ENCODE measurements at regions not wholly inside any gene's neighbourhood (a gene's known extent, or its start where the extent isn't known, plus 50 kb on each side); places are given as distances from the start of the nearest gene placed in this dataset.

DNA sequence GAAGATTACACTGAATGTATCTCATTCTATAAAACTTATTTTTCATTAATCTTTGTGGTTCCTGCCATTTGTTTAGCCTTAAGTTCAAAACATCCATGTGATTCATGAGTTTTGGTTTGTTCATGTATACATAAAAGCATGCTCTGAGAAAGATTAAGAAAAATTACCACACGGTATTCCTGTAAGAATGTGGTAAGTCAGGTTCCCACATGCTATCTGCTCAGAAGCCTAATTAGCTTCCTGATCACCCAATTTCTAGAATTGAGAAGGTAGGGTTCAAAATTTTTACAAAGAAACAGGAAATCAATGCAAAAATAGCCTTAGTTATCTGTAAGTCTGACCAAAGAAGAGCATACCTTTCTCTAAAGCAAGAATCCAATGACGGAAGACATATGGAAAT, 241.6 kb upstream of the VRK2 start:
- Histone ChIP-seq H2AFZ (ENCODE audit: low read length) (no peak overlapping the region), H4K20me1 (ENCODE audit: insufficient read depth, low read length, poor library complexity, severe bottlenecking) (no peaks in the 10 kb centered on the region), H3K4me2 (ENCODE audit: low read depth, low read length, poor library complexity, severe bottlenecking) (no peak overlapping the region)

DNA sequence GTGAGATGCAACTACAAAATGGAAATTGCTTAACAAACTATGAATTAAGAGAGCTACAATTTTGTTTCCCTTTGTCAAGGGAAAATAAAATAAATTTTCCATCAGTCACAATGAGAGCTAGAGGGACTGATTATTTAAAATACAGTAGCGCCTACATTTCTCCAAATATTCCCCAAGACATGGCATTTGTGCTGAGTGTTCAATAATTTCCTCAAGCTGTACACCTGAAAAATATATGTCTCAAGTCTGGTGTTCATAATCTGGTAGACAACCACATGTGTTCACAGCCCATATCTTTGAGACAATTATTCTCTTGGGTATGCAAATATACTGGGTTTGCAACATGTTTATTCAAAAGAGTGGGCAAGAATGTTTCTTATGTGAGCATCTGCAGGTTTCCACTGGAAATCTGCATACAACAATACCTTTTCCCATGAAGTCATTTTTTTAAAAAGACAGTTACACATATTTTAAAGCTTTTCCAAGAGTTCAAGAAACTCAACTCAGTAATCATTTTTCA, 240.1 kb upstream of the VRK2 start:
- H3K79me2 ChIP-seq (ENCODE audit: insufficient read depth, low read length) = no peaks in the 10 kb centered on the region
- no peaks in the 10 kb centered on the region for H3K4me1 ChIP-seq (ENCODE audit: insufficient read depth, low read length, poor library complexity, severe bottlenecking)
- no peaks in the 10 kb centered on the region for H4K20me1 ChIP-seq (ENCODE audit: insufficient read depth, low read length, poor library complexity, severe bottlenecking)
- TF ChIP-seq, protein P1, sequence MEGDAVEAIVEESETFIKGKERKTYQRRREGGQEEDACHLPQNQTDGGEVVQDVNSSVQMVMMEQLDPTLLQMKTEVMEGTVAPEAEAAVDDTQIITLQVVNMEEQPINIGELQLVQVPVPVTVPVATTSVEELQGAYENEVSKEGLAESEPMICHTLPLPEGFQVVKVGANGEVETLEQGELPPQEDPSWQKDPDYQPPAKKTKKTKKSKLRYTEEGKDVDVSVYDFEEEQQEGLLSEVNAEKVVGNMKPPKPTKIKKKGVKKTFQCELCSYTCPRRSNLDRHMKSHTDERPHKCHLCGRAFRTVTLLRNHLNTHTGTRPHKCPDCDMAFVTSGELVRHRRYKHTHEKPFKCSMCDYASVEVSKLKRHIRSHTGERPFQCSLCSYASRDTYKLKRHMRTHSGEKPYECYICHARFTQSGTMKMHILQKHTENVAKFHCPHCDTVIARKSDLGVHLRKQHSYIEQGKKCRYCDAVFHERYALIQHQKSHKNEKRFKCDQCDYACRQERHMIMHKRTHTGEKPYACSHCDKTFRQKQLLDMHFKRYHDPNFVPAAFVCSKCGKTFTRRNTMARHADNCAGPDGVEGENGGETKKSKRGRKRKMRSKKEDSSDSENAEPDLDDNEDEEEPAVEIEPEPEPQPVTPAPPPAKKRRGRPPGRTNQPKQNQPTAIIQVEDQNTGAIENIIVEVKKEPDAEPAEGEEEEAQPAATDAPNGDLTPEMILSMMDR (conservative IDR thresholded peaks at IDR 0.05; ENCODE audit: low read length) = no peak
- TF ChIP-seq EZH2phosphoT487 (IDR thresholded peaks at IDR 0.05; ENCODE audit: borderline replicate concordance) = no peak
- no peaks in the 10 kb centered on the region for H3F3A ChIP-seq (ENCODE audit: low read depth)
- no peaks in the 10 kb centered on the region for H3K36me3 ChIP-seq (ENCODE audit: insufficient read depth, low read length)
- H3K4me2 ChIP-seq (ENCODE audit: low read depth, low read length, poor library complexity, severe bottlenecking) = no peak overlapping the region
- H3K27me3 ChIP-seq (ENCODE audit: insufficient read depth, low read length, poor library complexity, severe bottlenecking) = no peaks in the 10 kb centered on the region
- H3K4me3 ChIP-seq (ENCODE audit: low read length, poor library complexity, severe bottlenecking) = no peak overlapping the region
- no peaks in the 10 kb centered on the region for H3K9me3 ChIP-seq (ENCODE audit: insufficient read depth, low read depth, low read length)
- H3K9me2 ChIP-seq (replicated peaks; ENCODE audit: low read depth, low read length) = no peaks in the 10 kb centered on the region
- no peak overlapping the region for H3K9ac ChIP-seq (ENCODE audit: low read depth, low read length, poor library complexity, severe bottlenecking)
- H2AFZ ChIP-seq (ENCODE audit: low read length) = no peak overlapping the region

More for the DNA sequence above, 241.6 kb upstream of the VRK2 start:
- Histone ChIP-seq H3F3A (ENCODE audit: low read depth) (no peaks in the 10 kb centered on the region), H3K79me2 (ENCODE audit: insufficient read depth, low read length) (no peaks in the 10 kb centered on the region), H3K4me1 (ENCODE audit: insufficient read depth, low read length, poor library complexity, severe bottlenecking) (no peaks in the 10 kb centered on the region), H3K9ac (ENCODE audit: low read depth, low read length, poor library complexity, severe bottlenecking) (no peak overlapping the region), H3K4me3 (ENCODE audit: low read length, poor library complexity, severe bottlenecking) (no peak overlapping the region), H3K9me3 (ENCODE audit: insufficient read depth, low read depth, low read length) (no peaks in the 10 kb centered on the region), H3K36me3 (ENCODE audit: insufficient read depth, low read length) (no peaks in the 10 kb centered on the region), H3K9me2 (replicated peaks; ENCODE audit: low read depth, low read length) (no peaks in the 10 kb centered on the region), H3K27me3 (ENCODE audit: insufficient read depth, low read length, poor library complexity, severe bottlenecking) (no peaks in the 10 kb centered on the region)
- TF ChIP-seq EZH2phosphoT487 (IDR thresholded peaks at IDR 0.05; ENCODE audit: borderline replicate concordance) = no peak
- TF ChIP-seq, protein P1 (conservative IDR thresholded peaks at IDR 0.05; ENCODE audit: low read length) = no peak

DNA sequence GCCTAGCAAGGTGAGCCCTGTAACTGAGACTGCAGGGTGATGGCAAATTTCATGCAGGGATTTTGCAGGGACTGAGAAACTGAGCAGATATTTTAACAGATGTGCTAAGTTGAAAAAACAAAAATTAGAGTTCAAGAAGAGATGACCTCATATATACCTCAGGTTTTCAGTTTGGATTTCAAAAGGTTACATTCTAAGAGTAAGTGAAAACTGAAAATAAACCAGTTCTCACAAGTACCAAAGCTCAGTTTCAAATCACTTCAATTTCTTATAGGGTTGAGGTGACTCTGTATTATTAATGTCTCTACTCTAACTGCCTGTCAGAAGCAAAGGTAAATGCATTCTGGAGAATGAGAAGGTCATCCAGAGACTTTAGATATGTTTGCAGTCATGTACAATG, 237.4 kb upstream of the VRK2 start:
- Histone ChIP-seq H3K27me3 (ENCODE audit: insufficient read depth, low read length, poor library complexity, severe bottlenecking) (no peaks in the 10 kb centered on the region), H3K36me3 (ENCODE audit: insufficient read depth, low read length) (no peaks in the 10 kb centered on the region), H3K4me1 (ENCODE audit: insufficient read depth, low read length, poor library complexity, severe bottlenecking) (no peaks in the 10 kb centered on the region), H3F3A (ENCODE audit: low read depth) (no peaks in the 10 kb centered on the region), H3K9me2 (replicated peaks; ENCODE audit: low read depth, low read length) (no peaks in the 10 kb centered on the region), H3K9me3 (ENCODE audit: insufficient read depth, low read depth, low read length) (no peaks in the 10 kb centered on the region), H3K4me2 (ENCODE audit: low read depth, low read length, poor library complexity, severe bottlenecking) (no peak overlapping the region), H4K20me1 (ENCODE audit: insufficient read depth, low read length, poor library complexity, severe bottlenecking) (no peaks in the 10 kb centered on the region), H2AFZ (ENCODE audit: low read length) (no peak overlapping the region), H3K9ac (ENCODE audit: low read depth, low read length, poor library complexity, severe bottlenecking) (no peak overlapping the region), H3K4me3 (ENCODE audit: low read length, poor library complexity, severe bottlenecking) (no peak overlapping the region), H3K79me2 (ENCODE audit: insufficient read depth, low read length) (no peaks in the 10 kb centered on the region)
- TF ChIP-seq, protein P1 (conservative IDR thresholded peaks at IDR 0.05; ENCODE audit: low read length) = no peak
- no peak for TF ChIP-seq EZH2phosphoT487 (IDR thresholded peaks at IDR 0.05; ENCODE audit: borderline replicate concordance)
